ENCODE measurements at regions not wholly inside any gene's neighbourhood (a gene's known extent, or its start where the extent isn't known, plus 50 kb on each side); places are given as distances from the start of the nearest gene placed in this dataset.

DNA sequence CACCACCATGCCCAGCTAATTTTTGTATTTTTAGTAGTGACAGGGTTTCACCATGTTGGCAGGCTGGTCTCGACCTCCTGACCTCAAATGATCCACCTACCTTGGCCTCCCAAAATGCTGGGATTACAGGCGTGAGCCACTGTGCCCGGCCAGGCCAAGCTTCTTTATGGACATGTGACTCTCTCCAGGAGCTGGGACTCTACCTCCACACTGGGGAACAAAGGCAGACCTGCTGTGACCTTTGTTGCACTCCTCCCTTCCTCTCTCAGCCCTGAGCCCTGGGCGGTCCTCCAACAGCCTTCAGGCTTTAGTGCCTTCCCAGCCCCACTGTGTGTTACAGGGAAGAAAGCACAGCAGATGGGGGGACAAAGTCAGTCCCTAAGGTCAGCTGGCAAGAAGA is 55.0 kb upstream of the DUSP5 start:
- DNase-seq, result no peak

DNA sequence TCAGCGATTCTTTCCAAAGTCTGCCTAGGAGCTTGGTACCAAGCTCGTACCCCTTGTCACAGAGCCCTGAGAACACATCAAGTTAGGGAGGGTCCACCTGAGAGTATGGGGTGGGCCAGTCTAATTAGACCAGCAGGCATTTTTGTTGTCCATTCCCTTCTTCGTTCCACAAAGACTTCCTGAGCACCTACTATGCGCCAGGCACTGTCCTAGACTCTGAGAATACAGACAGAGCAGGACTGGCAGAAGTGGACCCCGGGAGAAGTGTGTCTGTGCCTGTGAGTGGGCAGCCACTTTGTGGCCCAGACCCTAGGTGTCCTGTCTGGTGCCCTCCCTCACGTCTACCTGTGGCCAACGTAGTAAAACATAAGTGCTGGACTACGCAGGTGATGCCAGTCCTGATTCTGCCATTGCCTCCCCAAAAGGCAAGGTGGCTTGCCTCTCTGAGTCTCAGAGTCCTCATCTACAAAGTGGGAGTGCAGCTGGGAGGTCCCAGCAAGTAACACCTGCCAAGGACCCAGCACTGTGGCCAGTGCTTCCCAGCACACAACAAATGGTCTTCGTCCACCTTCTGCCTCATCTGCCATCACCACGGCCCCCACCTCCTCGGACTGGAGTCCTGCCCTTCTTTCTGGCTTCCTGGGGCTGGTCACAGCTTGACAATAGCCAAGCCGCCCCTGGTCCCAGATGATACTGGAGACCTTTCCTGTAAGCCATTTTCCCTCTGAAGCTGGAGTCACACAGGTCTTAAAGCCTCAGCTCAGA is 54.3 kb upstream of the DUSP5 start:
- DNase-seq, result no peak

DNA sequence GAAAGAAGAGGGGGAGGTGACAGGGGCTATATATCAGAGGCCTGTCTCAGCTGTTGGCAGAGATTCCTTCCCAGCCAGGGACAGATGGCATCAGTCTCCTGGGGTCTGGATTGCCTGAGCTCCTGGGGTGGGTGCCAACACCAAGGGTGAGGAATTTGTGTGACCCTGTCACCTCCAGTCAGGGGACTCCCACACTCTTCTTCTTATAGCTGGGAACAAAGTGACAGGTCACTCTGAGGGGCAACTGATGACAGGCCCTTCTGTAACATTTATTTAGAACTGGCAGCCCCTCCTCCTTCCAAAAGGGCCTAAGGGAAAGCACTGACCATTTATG is 53.7 kb upstream of the DUSP5 start:
- no peak for DNase-seq

DNA sequence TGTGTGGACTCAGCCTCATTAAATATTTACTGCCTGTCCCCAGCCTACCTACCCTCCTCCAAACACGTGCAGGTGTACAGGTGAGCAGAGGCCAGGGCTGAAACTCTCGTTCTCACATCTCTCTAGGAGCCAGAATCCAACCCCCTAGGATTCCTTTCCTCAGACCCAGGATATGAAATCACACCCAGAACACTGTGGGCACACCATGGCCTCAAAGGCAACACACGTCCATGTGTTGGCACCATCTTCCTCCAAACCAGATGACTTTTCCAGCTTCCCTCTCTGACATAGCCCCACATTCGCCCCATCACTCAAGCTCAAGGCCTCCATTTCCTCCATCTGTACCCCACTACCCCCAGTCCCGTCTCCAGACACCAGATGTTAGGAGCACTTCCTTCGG is 51.8 kb upstream of the DUSP5 start:
- no peak for DNase-seq

DNA sequence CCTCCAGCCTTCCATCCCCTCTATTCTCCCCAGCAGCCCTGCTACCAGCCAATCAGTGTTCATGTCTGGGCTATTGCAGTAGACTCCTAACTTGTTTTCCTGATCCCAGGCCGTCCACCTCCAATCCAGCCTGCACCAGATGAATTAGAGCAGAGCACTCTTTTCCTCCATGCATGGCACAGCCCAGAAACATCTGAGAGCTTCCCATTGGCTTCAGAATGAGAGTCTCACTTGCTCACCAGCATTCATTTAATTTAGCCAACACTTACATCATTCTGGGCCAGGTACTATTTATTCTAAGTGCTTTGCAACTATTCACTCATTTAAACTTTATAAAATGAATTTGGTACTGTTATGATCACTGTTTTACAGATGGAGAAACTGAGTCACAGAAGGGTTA is 51.4 kb upstream of the DUSP5 start:
- DNase-seq, result no peak

DNA sequence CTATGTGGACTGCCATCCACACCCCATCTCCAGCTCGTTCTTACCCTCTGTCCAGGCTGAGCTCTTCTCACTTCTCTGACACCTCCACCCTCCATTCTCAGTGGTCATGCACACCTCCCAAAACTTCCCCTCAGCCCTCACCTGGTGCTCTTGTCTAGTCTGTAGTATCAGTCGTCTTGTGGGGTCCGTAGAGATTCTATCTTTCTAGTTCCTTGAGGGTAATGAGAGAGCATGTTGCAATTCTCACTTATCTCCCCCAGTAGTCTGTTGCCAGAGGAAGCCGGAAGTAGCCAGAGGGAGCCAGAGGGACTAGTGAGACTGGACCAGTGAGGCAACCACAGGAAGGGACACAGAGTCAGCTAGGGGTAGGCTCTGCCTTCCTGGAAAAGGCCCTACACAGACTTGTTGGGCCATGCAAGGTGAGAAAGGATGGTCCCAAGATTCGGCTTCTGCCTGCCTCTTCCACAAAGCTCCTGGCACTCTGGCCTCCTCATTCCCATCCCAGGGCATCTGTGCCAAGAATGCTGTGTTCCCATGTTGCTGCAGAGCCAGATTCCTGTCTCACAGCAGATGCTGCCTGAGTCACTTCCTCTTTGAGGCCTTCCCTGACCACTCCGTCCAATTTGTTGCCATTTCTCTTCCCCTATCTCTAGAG is 50.6 kb upstream of the DUSP5 start:
- DNase-seq, result no peak

DNA sequence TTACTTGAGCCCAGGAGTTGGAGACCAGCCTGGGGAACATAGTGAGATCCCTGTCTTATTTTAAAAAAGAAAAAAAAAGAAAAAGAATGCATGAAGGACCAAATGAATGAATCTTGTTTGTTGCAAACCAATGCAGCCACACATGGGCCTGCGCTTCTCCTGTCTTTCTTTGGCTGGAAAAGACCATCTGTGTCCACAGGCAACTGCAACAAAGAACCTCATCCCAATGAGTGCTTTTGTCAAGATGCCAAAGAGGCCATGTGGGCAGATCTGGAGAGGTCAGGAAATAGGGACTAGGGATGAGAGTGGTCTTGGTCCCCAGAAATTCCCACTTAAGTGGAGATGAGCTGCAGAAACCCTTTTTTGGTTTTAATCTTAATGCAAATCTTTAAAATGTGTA is 49.8 kb upstream of the DUSP5 start:
- no peak for DNase-seq
